ENCODE measurements at regions not wholly inside any gene's neighbourhood (a gene's known extent, or its start where the extent isn't known, plus 50 kb on each side); places are given as distances from the start of the nearest gene placed in this dataset.
"Not testable (repeated sequence)": the region's sequence is repeated elsewhere in the genome, so short reads cannot be mapped to it uniquely, and the experiment has no call there.

DNA sequence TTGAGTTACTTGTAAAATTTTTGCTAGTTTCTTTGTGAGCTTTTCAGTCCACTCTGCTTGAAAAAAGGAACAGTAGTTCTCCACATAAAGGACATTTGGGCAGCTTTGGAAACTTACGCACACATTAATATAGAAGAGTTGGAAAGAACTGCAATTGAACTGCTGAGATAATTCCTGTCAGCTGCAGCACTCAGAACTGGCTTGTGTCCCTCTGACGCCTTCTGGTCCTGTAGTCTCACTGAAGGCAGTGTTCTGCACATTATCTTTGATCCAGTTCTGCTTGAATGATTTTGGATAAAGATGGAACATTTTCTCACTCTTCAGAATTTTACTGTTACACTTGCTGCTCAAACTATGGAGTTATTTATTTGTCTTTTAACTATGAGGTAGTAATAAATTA lies 901.9 kb downstream of the OTOL1 start:
- H4K20me1 ChIP-seq (replicated peaks; ENCODE audit: control insufficient read depth, insufficient read depth, low read length): no peaks in the 10 kb centered on the region
- intact Hi-C loops (cut with micrococcal nuclease) (no loop called here), in situ Hi-C loops (cut with MboI) (no loop called here)
- TF ChIP-seq, protein P1, sequence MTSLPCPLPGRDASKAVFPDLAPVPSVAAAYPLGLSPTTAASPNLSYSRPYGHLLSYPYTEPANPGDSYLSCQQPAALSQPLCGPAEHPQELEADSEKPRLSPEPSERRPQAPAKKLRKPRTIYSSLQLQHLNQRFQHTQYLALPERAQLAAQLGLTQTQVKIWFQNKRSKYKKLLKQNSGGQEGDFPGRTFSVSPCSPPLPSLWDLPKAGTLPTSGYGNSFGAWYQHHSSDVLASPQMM (CRISPR knock-in tag; IDR thresholded peaks at IDR 0.05): no peak
- 0% methylated on average over 2 of the region's 2 CpGs for WGBS (ENCODE audit: insufficient coverage, low coverage, missing lambda C conversion rate)
- DNase-seq (ENCODE audit: extremely low read depth in 1 of 4, low spot score in 3 of 4) (no peak), FAIRE-seq (no peak), ATAC-seq (no peak)
- no peak overlapping the region for H3K27ac ChIP-seq (ENCODE audit: extremely low read depth, low read depth, low read length)
- POLR2A ChIA-PET: no interaction called here
- CTCF ChIA-PET (ENCODE audit: low intra/inter-chr PET ratio): no interaction called here
- no peaks in the 10 kb centered on the region for H3K9me1 ChIP-seq (ENCODE audit: control insufficient read depth, insufficient read depth, low read length)
- no peaks in the 10 kb centered on the region for H3K79me2 ChIP-seq (ENCODE audit: control insufficient read depth, insufficient read depth, low read length)
- H3K4me3 ChIP-seq: no peak overlapping the region
- no peaks in the 10 kb centered on the region for H3K9me3 ChIP-seq (replicated peaks; ENCODE audit: control insufficient read depth, insufficient read depth, low read depth, low read length)
- BruUV-seq (replicated peaks): no TSS peak
- H3K4me2 ChIP-seq (ENCODE audit: insufficient read depth, low read length): no peak overlapping the region
- H3K4me1 ChIP-seq (replicated peaks in 1 of 2; ENCODE audit: control insufficient read depth in 2 of 2, insufficient read depth in 2 of 2, low read length in 2 of 2): no peaks in the 10 kb centered on the region
- H3K36me3 ChIP-seq (ENCODE audit: control insufficient read depth, insufficient read depth, low read length): no peaks in the 10 kb centered on the region
- H3K27me3 ChIP-seq (ENCODE audit: control insufficient read depth in 2 of 2, insufficient read depth in 2 of 2, low read length in 2 of 2): no peaks in the 10 kb centered on the region
- no peak overlapping the region for H2AFZ ChIP-seq (ENCODE audit: low read depth, low read length)
- no peak overlapping the region for H3K9ac ChIP-seq (ENCODE audit: insufficient read depth in 1 of 2, low read depth in 2 of 2, low read length in 2 of 2)

DNA sequence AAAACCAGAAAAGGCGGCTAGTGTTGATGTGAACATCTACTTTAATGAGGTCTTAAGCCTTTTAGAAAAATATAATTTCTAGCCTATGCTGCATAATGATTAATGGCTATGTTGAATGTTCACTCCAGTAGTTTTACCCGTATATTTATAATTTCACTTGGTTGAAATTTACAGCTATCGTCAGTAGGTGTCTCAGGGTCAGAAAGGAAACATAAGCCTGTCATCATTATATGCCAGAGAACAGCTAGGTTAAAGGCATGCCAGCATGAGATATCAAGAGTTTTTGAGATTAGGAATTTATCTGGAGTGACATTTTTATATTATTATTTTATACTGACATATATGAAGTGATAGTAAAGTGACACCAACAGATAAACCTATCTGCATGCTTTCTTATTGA lies 904.1 kb downstream of the OTOL1 start:
- no peaks in the 10 kb centered on the region for H3K4me1 ChIP-seq (replicated peaks in 1 of 2; ENCODE audit: control insufficient read depth in 2 of 2, insufficient read depth in 2 of 2, low read length in 2 of 2)
- H3K36me3 ChIP-seq (ENCODE audit: control insufficient read depth, insufficient read depth, low read length): no peaks in the 10 kb centered on the region
- no peaks in the 10 kb centered on the region for H3K9me3 ChIP-seq (replicated peaks; ENCODE audit: control insufficient read depth, insufficient read depth, low read depth, low read length)
- CTCF ChIA-PET (ENCODE audit: low intra/inter-chr PET ratio): no interaction called here
- no peak overlapping the region for H3K9ac ChIP-seq (ENCODE audit: insufficient read depth in 1 of 2, low read depth in 2 of 2, low read length in 2 of 2)
- intact Hi-C loops (cut with micrococcal nuclease) (no loop called here), in situ Hi-C loops (cut with MboI) (no loop called here)
- H4K20me1 ChIP-seq (replicated peaks; ENCODE audit: control insufficient read depth, insufficient read depth, low read length): no peaks in the 10 kb centered on the region
- H2AFZ ChIP-seq (ENCODE audit: low read depth, low read length): no peak overlapping the region
- DNase-seq (ENCODE audit: extremely low read depth in 1 of 4, low spot score in 3 of 4) (no peak), FAIRE-seq (no peak), ATAC-seq (no peak)
- no peaks in the 10 kb centered on the region for H3K79me2 ChIP-seq (ENCODE audit: control insufficient read depth, insufficient read depth, low read length)
- H3K9me1 ChIP-seq (ENCODE audit: control insufficient read depth, insufficient read depth, low read length): no peaks in the 10 kb centered on the region
- POLR2A ChIA-PET: no interaction called here
- no peak overlapping the region for H3K27ac ChIP-seq (ENCODE audit: extremely low read depth, low read depth, low read length)
- H3K4me2 ChIP-seq (ENCODE audit: insufficient read depth, low read length): no peak overlapping the region
- no TSS peak for BruUV-seq (replicated peaks)
- no peaks in the 10 kb centered on the region for H3K27me3 ChIP-seq (ENCODE audit: control insufficient read depth in 2 of 2, insufficient read depth in 2 of 2, low read length in 2 of 2)
- TF ChIP-seq GTF2E2 (tag; IDR thresholded peaks at IDR 0.05) (no peak), CBX8 (IDR thresholded peaks at IDR 0.05; ENCODE audit: borderline replicate concordance, extremely low read depth, low read depth, low read length, poor library complexity, severe bottlenecking) (no peak), ZNF57 (CRISPR knock-in tag; IDR thresholded peaks at IDR 0.05) (no peak), ZNF134 (CRISPR knock-in tag; conservative IDR thresholded peaks at IDR 0.05) (no peak), TRIM24 (IDR thresholded peaks at IDR 0.05) (no peak), TAL1 (IDR thresholded peaks at IDR 0.05) (no peak), ZKSCAN8 (CRISPR knock-in tag; IDR thresholded peaks at IDR 0.05) (no peak), MECOM (CRISPR knock-in tag; IDR thresholded peaks at IDR 0.05) (no peak)
- TF ChIP-seq, protein P2, sequence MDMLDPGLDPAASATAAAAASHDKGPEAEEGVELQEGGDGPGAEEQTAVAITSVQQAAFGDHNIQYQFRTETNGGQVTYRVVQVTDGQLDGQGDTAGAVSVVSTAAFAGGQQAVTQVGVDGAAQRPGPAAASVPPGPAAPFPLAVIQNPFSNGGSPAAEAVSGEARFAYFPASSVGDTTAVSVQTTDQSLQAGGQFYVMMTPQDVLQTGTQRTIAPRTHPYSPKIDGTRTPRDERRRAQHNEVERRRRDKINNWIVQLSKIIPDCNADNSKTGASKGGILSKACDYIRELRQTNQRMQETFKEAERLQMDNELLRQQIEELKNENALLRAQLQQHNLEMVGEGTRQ (CRISPR knock-in tag; IDR thresholded peaks at IDR 0.05): no peak
- WGBS (ENCODE audit: insufficient coverage, low coverage, missing lambda C conversion rate): 0% methylated on average over 3 of the region's 3 CpGs
- no peak overlapping the region for H3K4me3 ChIP-seq

DNA sequence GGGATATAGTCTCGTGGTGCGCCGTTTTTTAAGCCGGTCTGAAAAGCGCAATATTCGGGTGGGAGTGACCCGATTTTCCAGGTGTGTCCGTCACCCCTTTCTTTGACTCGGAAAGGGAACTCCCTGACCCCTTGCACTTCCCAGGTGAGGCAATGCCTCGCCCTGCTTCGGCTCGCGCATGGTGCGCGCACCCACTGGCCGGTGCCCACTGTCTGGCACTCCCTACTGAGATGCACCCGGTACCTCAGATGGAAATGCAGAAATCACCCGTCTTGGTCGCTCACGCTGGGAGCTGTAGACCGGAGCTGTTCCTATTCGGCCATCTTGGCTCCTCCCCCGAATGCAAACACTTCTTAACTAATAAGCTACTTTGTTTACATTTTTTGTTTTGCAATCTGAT lies 914.9 kb downstream of the OTOL1 start:
- H4K20me1 ChIP-seq (replicated peaks; ENCODE audit: control insufficient read depth, insufficient read depth, low read length); CTCF ChIA-PET (ENCODE audit: low intra/inter-chr PET ratio); intact Hi-C loops (cut with micrococcal nuclease); H3K27me3 ChIP-seq (ENCODE audit: control insufficient read depth in 2 of 2, insufficient read depth in 2 of 2, low read length in 2 of 2); H3K9me3 ChIP-seq (replicated peaks; ENCODE audit: control insufficient read depth, insufficient read depth, low read depth, low read length); H3K4me1 ChIP-seq (replicated peaks in 1 of 2; ENCODE audit: control insufficient read depth in 2 of 2, insufficient read depth in 2 of 2, low read length in 2 of 2); POLR2A ChIA-PET; BruUV-seq (replicated peaks); H2AFZ ChIP-seq (ENCODE audit: low read depth, low read length); H3K9me1 ChIP-seq (ENCODE audit: control insufficient read depth, insufficient read depth, low read length); H3K4me2 ChIP-seq (ENCODE audit: insufficient read depth, low read length); H3K4me3 ChIP-seq; in situ Hi-C loops (cut with MboI); H3K36me3 ChIP-seq (ENCODE audit: control insufficient read depth, insufficient read depth, low read length); DNase-seq (ENCODE audit: extremely low read depth in 1 of 4, low spot score in 3 of 4); FAIRE-seq; H3K79me2 ChIP-seq (ENCODE audit: control insufficient read depth, insufficient read depth, low read length); ATAC-seq; H3K27ac ChIP-seq (ENCODE audit: extremely low read depth, low read depth, low read length); H3K9ac ChIP-seq (ENCODE audit: insufficient read depth in 1 of 2, low read depth in 2 of 2, low read length in 2 of 2): not testable (repeated sequence)
- 0% methylated on average over 9 of the region's 23 CpGs for WGBS (ENCODE audit: insufficient coverage, low coverage, missing lambda C conversion rate)
